ENCODE measurements at regions not wholly inside any gene's neighbourhood (a gene's known extent, or its start where the extent isn't known, plus 50 kb on each side); places are given as distances from the start of the nearest gene placed in this dataset.

DNA sequence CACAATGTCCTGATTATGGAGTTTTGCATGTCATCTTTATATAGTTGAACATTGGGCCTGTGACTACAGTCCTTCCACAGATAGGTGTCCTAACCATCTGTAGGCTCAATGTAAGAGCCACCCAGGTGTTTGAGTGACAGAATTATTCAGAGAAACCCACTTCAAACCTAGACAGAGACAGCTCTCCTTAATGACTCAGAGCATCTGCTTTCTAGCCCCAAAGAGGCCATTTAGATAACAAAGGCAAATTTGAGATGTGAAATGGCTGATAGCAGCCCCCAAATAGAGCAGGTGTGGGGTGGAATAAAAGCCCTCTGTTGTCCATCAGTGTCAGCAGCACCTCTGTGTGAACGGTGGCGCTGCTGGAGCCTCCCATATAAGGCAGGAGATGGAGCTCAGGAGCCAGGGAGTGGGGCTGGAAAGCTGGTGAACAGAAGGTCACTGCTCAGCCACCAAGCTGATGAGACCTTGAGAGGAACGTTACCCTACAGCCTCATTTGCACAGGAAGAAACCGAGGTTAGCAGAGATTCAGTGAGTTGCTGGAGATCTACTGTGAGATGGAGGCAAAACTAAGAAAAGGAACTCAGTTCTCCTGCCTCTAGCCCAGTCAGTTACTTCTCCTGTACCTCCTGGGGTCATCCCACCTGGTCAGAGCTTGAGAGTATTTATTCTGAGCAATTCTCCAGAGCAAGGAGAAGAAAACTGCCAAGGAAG is 153.3 kb upstream of the LNX1 start:
- H3K4me2 ChIP-seq = no peak overlapping the region
- no peaks in the 10 kb centered on the region for H3K79me2 ChIP-seq
- TF ChIP-seq, protein P1, sequence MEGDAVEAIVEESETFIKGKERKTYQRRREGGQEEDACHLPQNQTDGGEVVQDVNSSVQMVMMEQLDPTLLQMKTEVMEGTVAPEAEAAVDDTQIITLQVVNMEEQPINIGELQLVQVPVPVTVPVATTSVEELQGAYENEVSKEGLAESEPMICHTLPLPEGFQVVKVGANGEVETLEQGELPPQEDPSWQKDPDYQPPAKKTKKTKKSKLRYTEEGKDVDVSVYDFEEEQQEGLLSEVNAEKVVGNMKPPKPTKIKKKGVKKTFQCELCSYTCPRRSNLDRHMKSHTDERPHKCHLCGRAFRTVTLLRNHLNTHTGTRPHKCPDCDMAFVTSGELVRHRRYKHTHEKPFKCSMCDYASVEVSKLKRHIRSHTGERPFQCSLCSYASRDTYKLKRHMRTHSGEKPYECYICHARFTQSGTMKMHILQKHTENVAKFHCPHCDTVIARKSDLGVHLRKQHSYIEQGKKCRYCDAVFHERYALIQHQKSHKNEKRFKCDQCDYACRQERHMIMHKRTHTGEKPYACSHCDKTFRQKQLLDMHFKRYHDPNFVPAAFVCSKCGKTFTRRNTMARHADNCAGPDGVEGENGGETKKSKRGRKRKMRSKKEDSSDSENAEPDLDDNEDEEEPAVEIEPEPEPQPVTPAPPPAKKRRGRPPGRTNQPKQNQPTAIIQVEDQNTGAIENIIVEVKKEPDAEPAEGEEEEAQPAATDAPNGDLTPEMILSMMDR (IDR thresholded peaks at IDR 0.05; ENCODE audit: poor library complexity) = no peak
- TF ChIP-seq EZH2phosphoT487 (IDR thresholded peaks at IDR 0.05; ENCODE audit: low read depth, severe bottlenecking, unreplicated experiment) (no peak), EZH2 (IDR thresholded peaks at IDR 0.05; ENCODE audit: borderline replicate concordance) (no peak)
- 40% methylated on average over 4 of the region's 4 CpGs for WGBS (ENCODE audit: low lambda C conversion rate, missing lambda C conversion rate)
- no peaks in the 10 kb centered on the region for H3K9me3 ChIP-seq (ENCODE audit: low read depth)
- no peak overlapping the region for H3K27ac ChIP-seq
- no peak for DNase-seq (ENCODE audit: low spot score)
- H4K20me1 ChIP-seq (ENCODE audit: insufficient read depth, poor library complexity, severe bottlenecking) = no peaks in the 10 kb centered on the region
- no peaks in the 10 kb centered on the region for H3K27me3 ChIP-seq
- H3K4me1 ChIP-seq (ENCODE audit: insufficient read depth) = no peaks in the 10 kb centered on the region
- H2AFZ ChIP-seq = no peak overlapping the region
- H3K9me2 ChIP-seq (replicated peaks; ENCODE audit: insufficient read depth) = no peaks in the 10 kb centered on the region
- H3K36me3 ChIP-seq (replicated peaks; ENCODE audit: insufficient read depth, low read depth) = no peaks in the 10 kb centered on the region
- no peak overlapping the region for H3K4me3 ChIP-seq

DNA sequence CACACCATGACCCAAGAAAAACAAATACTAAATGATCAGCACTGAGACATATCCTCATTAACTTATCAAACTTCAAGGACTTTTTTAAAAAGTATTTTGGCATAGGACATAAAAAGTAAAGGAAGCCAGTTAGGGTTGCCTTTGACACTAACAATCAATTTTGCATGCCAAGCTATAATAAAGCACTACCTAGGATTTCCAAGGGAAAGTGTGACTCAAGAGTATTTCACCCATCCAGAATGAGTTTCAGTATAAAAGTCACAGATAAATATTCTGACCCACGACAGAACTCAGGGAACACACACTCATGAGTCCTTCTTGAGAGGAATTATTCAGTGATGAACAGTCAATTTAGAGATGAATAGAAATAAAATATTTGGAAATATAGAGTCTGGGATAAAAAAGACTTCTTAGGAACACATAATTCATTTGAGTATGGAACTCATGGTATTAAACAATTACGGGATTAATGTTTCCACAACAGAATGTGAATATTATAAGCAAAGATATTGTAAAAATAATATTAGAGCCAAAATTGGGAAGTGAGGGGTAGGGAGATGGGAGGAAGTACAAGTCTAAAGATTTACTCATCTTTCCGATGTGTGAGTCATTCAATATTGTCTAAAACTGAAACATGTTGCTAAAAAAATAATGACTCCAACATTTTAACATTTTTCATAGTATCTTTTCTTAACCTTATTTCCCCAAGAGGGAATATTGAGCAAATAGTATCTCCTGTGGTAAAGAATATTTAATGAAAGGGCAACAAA is 143.5 kb upstream of the LNX1 start:
- WGBS (ENCODE audit: low lambda C conversion rate, missing lambda C conversion rate) = 83% methylated on average over 3 of the region's 3 CpGs
- TF ChIP-seq EZH2 (IDR thresholded peaks at IDR 0.05; ENCODE audit: borderline replicate concordance) (no peak), EZH2phosphoT487 (IDR thresholded peaks at IDR 0.05; ENCODE audit: low read depth, severe bottlenecking, unreplicated experiment) (no peak)
- TF ChIP-seq, protein P1 (IDR thresholded peaks at IDR 0.05; ENCODE audit: poor library complexity) = no peak
- Histone ChIP-seq H3K4me1 (ENCODE audit: insufficient read depth) (peaks cover 7% of the 10 kb centered on the region), H3K9me3 (ENCODE audit: low read depth) (no peaks in the 10 kb centered on the region), H3K36me3 (replicated peaks; ENCODE audit: insufficient read depth, low read depth) (no peaks in the 10 kb centered on the region), H3K27ac (no peak overlapping the region), H3K79me2 (no peaks in the 10 kb centered on the region), H3K27me3 (no peaks in the 10 kb centered on the region), H2AFZ (no peak overlapping the region), H3K4me2 (no peak overlapping the region), H3K9me2 (replicated peaks; ENCODE audit: insufficient read depth) (no peaks in the 10 kb centered on the region), H3K4me3 (no peak overlapping the region), H4K20me1 (ENCODE audit: insufficient read depth, poor library complexity, severe bottlenecking) (no peaks in the 10 kb centered on the region)
- no peak for DNase-seq (ENCODE audit: low spot score)

DNA sequence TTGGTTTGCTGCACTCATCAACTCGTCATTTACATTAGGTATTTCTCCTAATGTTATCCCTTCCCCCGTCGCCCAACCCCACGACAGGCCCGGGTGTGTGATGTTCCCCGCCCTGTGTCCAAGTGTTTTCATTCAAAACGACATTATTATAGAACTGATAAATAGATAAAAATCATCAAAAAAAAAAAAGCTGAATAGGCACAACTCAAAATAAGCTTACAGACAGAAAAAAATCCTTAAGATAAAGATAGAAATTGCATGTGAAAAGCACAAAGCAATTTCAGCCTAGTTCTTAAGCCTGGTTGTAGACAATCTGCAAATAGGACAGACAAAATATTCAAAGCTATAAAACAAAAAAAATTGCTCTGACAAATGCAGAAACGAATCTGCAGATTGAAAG is 142.9 kb upstream of the LNX1 start:
- H3K4me1 ChIP-seq (ENCODE audit: insufficient read depth) = peaks cover 9% of the 10 kb centered on the region
- no peaks in the 10 kb centered on the region for H3K9me2 ChIP-seq (replicated peaks; ENCODE audit: insufficient read depth)
- H2AFZ ChIP-seq = no peak overlapping the region
- 79% methylated on average over 8 of the region's 8 CpGs for WGBS (ENCODE audit: low lambda C conversion rate, missing lambda C conversion rate)
- H3K4me2 ChIP-seq = no peak overlapping the region
- TF ChIP-seq EZH2 (IDR thresholded peaks at IDR 0.05; ENCODE audit: borderline replicate concordance) (no peak), EZH2phosphoT487 (IDR thresholded peaks at IDR 0.05; ENCODE audit: low read depth, severe bottlenecking, unreplicated experiment) (no peak)
- TF ChIP-seq, protein P1 (IDR thresholded peaks at IDR 0.05; ENCODE audit: poor library complexity) = no peak
- no peak overlapping the region for H3K4me3 ChIP-seq
- H3K27ac ChIP-seq = no peak overlapping the region
- no peak for DNase-seq (ENCODE audit: low spot score)
- no peaks in the 10 kb centered on the region for H3K36me3 ChIP-seq (replicated peaks; ENCODE audit: insufficient read depth, low read depth)
- no peaks in the 10 kb centered on the region for H3K79me2 ChIP-seq
- H4K20me1 ChIP-seq (ENCODE audit: insufficient read depth, poor library complexity, severe bottlenecking) = no peaks in the 10 kb centered on the region
- no peaks in the 10 kb centered on the region for H3K27me3 ChIP-seq
- H3K9me3 ChIP-seq (ENCODE audit: low read depth) = no peaks in the 10 kb centered on the region

Measured in hepatocyte (in vitro differentiated cells).